Stimulated activated naive B cell treated with anti-CD40 and anti-IgM and Interleukin-4, amounts not matched to agents 10 μg/mL and 1 μg/mL and 100 μg/mL, for 72 hours (primary cell): ENCODE measurements at regions not wholly inside any gene's neighbourhood (a gene's known extent, or its start where the extent isn't known, plus 50 kb on each side); places are given as distances from the start of the nearest gene placed in this dataset.
"Not testable (repeated sequence)": the region's sequence is repeated elsewhere in the genome, so short reads cannot be mapped to it uniquely, and the experiment has no call there.

Experiments used
- ATAC-seq, 2 donors: fragments of 150-1000 bp; cut with Tn5 transposase; replicated peaks; 2 replicates each; pipeline ENCODE4 v1.10.0; 2021; ENCODE audit warnings: moderate library complexity in 1 of 2
- DNase-seq: peaks from one replicate; pipeline ENCODE4 v3.0.0; 2021
- H3K27ac Mint-ChIP-seq: one replicate; pipeline ENCODE4 v1.8.0; 2022; ENCODE audit warnings: mild to moderate bottlenecking, mixed read lengths
- H3K27me3 Mint-ChIP-seq, 2 donors: one replicate each; pipeline ENCODE4 v1.8.0; 2022; ENCODE audit warnings: mixed read lengths in 2 of 2
- H3K36me3 Mint-ChIP-seq, 2 donors: one replicate each; pipeline ENCODE4 v1.8.0; 2022; ENCODE audit warnings: mixed read lengths in 2 of 2, mild to moderate bottlenecking in 1 of 2
- H3K4me1 Mint-ChIP-seq, 2 donors: one replicate each; pipeline ENCODE4 v1.8.0; 2022; ENCODE audit warnings: mixed read lengths in 2 of 2, mild to moderate bottlenecking in 1 of 2
- H3K4me3 Mint-ChIP-seq, 2 donors: one replicate each; pipeline ENCODE4 v1.8.0; 2022; ENCODE audit warnings: mild to moderate bottlenecking in 2 of 2, mixed read lengths in 2 of 2, moderate library complexity in 1 of 2
- H3K9me3 Mint-ChIP-seq, 2 donors: one replicate each; pipeline ENCODE4 v1.8.0; 2022; ENCODE audit warnings: mixed read lengths in 2 of 2, mild to moderate bottlenecking in 1 of 2

- H3K9me3 Mint-ChIP-seq, result no peaks in the 10 kb centered on the region
These were observed 498.9 kb downstream of the RERGL start for GRCh38 chr12:17591005-17591681.

GRCh38 chr12:17588968-17589367 is 501.0 kb downstream of the RERGL start:
- Mint-ChIP-seq H3K27me3 (no peaks in the 10 kb centered on the region), H3K9me3 (no peaks in the 10 kb centered on the region), H3K4me1 (no peaks in the 10 kb centered on the region), H3K4me3 (no peak overlapping the region), H3K36me3 (no peaks in the 10 kb centered on the region), H3K27ac (no peak overlapping the region)
- DNase-seq (no peak), ATAC-seq (no peak)

More at GRCh38 chr12:17591005-17591681, 498.9 kb downstream of the RERGL start:
- ATAC-seq (no peak), DNase-seq (no peak)
- H3K36me3 Mint-ChIP-seq, result no peaks in the 10 kb centered on the region
- H3K4me3 Mint-ChIP-seq, result no peak overlapping the region
- no peaks in the 10 kb centered on the region for H3K27me3 Mint-ChIP-seq
- H3K27ac Mint-ChIP-seq, result no peak overlapping the region
- H3K4me1 Mint-ChIP-seq, result no peaks in the 10 kb centered on the region

- H3K27ac Mint-ChIP-seq, result no peak overlapping the region
- H3K36me3 Mint-ChIP-seq, result no peaks in the 10 kb centered on the region
These were observed 510.6 kb downstream of the RERGL start for GRCh38 chr12:17579205-17580026.

GRCh38 chr12:17577405-17577804 is 512.6 kb downstream of the RERGL start:
- Mint-ChIP-seq H3K27me3 (no peaks in the 10 kb centered on the region), H3K36me3 (no peaks in the 10 kb centered on the region), H3K27ac (no peak overlapping the region), H3K4me3 (no peak overlapping the region), H3K9me3 (peaks cover 2 to 7% of the 10 kb centered on the region in 2 donors), H3K4me1 (no peaks in the 10 kb centered on the region)
- ATAC-seq, result no peak
- no peak for DNase-seq

More at GRCh38 chr12:17579205-17580026, 510.6 kb downstream of the RERGL start:
- Mint-ChIP-seq H3K4me1 (no peaks in the 10 kb centered on the region), H3K9me3 (peaks cover 2 to 7% of the 10 kb centered on the region in 2 donors), H3K27me3 (no peaks in the 10 kb centered on the region), H3K4me3 (no peak overlapping the region)
- DNase-seq (no peak), ATAC-seq (no peak)

GRCh38 chr12:17572250-17572649 is 517.7 kb downstream of the RERGL start:
- H3K4me1 Mint-ChIP-seq, result no peaks in the 10 kb centered on the region
- no peaks in the 10 kb centered on the region for H3K36me3 Mint-ChIP-seq
- H3K4me3 Mint-ChIP-seq, result no peak overlapping the region
- peaks cover 0 to under 1% of the 10 kb centered on the region in 2 donors for H3K9me3 Mint-ChIP-seq
- no peak for ATAC-seq
- DNase-seq, result no peak
- no peaks in the 10 kb centered on the region for H3K27me3 Mint-ChIP-seq
- no peak overlapping the region for H3K27ac Mint-ChIP-seq

GRCh38 chr12:17571047-17571446 is 518.9 kb downstream of the RERGL start:
- Mint-ChIP-seq H3K27ac (no peak overlapping the region), H3K4me3 (no peak overlapping the region), H3K9me3 (no peaks in the 10 kb centered on the region), H3K27me3 (no peaks in the 10 kb centered on the region), H3K36me3 (no peaks in the 10 kb centered on the region), H3K4me1 (no peaks in the 10 kb centered on the region)
- DNase-seq (no peak), ATAC-seq (no peak)

GRCh38 chr12:17564630-17565029 is 525.4 kb downstream of the RERGL start:
- peaks cover 11% of the 10 kb centered on the region in 2 donors for H3K9me3 Mint-ChIP-seq
- not testable (repeated sequence) for DNase-seq, ATAC-seq, H3K27me3 Mint-ChIP-seq, H3K4me3 Mint-ChIP-seq, H3K27ac Mint-ChIP-seq, H3K4me1 Mint-ChIP-seq, H3K36me3 Mint-ChIP-seq

GRCh38 chr12:17550011-17550410 is 540.0 kb downstream of the RERGL start:
- no peaks in the 10 kb centered on the region for H3K4me1 Mint-ChIP-seq
- ATAC-seq, result no peak
- no peaks in the 10 kb centered on the region for H3K27me3 Mint-ChIP-seq
- no peaks in the 10 kb centered on the region for H3K36me3 Mint-ChIP-seq
- no peak for DNase-seq
- H3K27ac Mint-ChIP-seq, result no peak overlapping the region
- H3K9me3 Mint-ChIP-seq, result peaks cover 9 to 10% of the 10 kb centered on the region in 2 donors
- H3K4me3 Mint-ChIP-seq, result no peak overlapping the region

- DNase-seq, result no peak
- H3K27ac Mint-ChIP-seq, result no peak overlapping the region
- no peak overlapping the region for H3K4me3 Mint-ChIP-seq
- H3K36me3 Mint-ChIP-seq, result no peaks in the 10 kb centered on the region
- no peak for ATAC-seq
- H3K4me1 Mint-ChIP-seq, result no peaks in the 10 kb centered on the region
- peaks cover 3 to 10% of the 10 kb centered on the region in 2 donors for H3K9me3 Mint-ChIP-seq
- no peaks in the 10 kb centered on the region for H3K27me3 Mint-ChIP-seq
These were observed 549.1 kb downstream of the RERGL start for GRCh38 chr12:17540921-17541320.

GRCh38 chr12:17528394-17528793 is 561.6 kb downstream of the RERGL start:
- no peaks in the 10 kb centered on the region for H3K4me1 Mint-ChIP-seq
- no peak overlapping the region for H3K27ac Mint-ChIP-seq

GRCh38 chr12:17527021-17527420 is 563.0 kb downstream of the RERGL start:
- peaks cover 0 to 2% of the 10 kb centered on the region in 2 donors for H3K9me3 Mint-ChIP-seq
- no peaks in the 10 kb centered on the region for H3K27me3 Mint-ChIP-seq
- no peak overlapping the region for H3K4me3 Mint-ChIP-seq
- no peaks in the 10 kb centered on the region for H3K4me1 Mint-ChIP-seq
- H3K36me3 Mint-ChIP-seq, result no peaks in the 10 kb centered on the region
- ATAC-seq (no peak), DNase-seq (no peak)
- H3K27ac Mint-ChIP-seq, result no peak overlapping the region

More at GRCh38 chr12:17528394-17528793, 561.6 kb downstream of the RERGL start:
- Mint-ChIP-seq H3K27me3 (no peaks in the 10 kb centered on the region), H3K36me3 (no peaks in the 10 kb centered on the region), H3K9me3 (peaks cover 0 to 3% of the 10 kb centered on the region in 2 donors), H3K4me3 (no peak overlapping the region)
- ATAC-seq (no peak), DNase-seq (no peak)

GRCh38 chr12:17511369-17511768 is 578.6 kb downstream of the RERGL start:
- Mint-ChIP-seq H3K36me3 (no peaks in the 10 kb centered on the region), H3K27ac (no peak overlapping the region), H3K4me1 (no peaks in the 10 kb centered on the region), H3K9me3 (peaks cover 0 to 3% of the 10 kb centered on the region in 2 donors), H3K27me3 (no peaks in the 10 kb centered on the region), H3K4me3 (no peak overlapping the region)
- ATAC-seq (no peak), DNase-seq (no peak)

GRCh38 chr12:17507336-17507735 is 582.7 kb downstream of the RERGL start:
- DNase-seq (no peak), ATAC-seq (no peak)
- H3K27me3 Mint-ChIP-seq, result no peaks in the 10 kb centered on the region
- no peaks in the 10 kb centered on the region for H3K9me3 Mint-ChIP-seq
- H3K27ac Mint-ChIP-seq, result no peak overlapping the region
- H3K36me3 Mint-ChIP-seq, result no peaks in the 10 kb centered on the region
- no peak overlapping the region for H3K4me3 Mint-ChIP-seq
- no peaks in the 10 kb centered on the region for H3K4me1 Mint-ChIP-seq

- Mint-ChIP-seq H3K27ac (no peak overlapping the region), H3K36me3 (no peaks in the 10 kb centered on the region), H3K9me3 (no peaks in the 10 kb centered on the region), H3K27me3 (no peaks in the 10 kb centered on the region), H3K4me1 (no peaks in the 10 kb centered on the region), H3K4me3 (no peak overlapping the region)
- ATAC-seq (no peak), DNase-seq (no peak)
These were observed 586.3 kb downstream of the RERGL start for GRCh38 chr12:17503742-17504141.

- ATAC-seq, result no peak
These were observed 600.5 kb downstream of the RERGL start for GRCh38 chr12:17489452-17489851.

More at GRCh38 chr12:17489452-17489851, 600.5 kb downstream of the RERGL start:
- H3K27ac Mint-ChIP-seq, result no peak overlapping the region
- H3K4me1 Mint-ChIP-seq, result no peaks in the 10 kb centered on the region
- no peaks in the 10 kb centered on the region for H3K27me3 Mint-ChIP-seq
- no peak for DNase-seq
- H3K4me3 Mint-ChIP-seq, result no peak overlapping the region
- H3K36me3 Mint-ChIP-seq, result no peaks in the 10 kb centered on the region
- H3K9me3 Mint-ChIP-seq, result no peaks in the 10 kb centered on the region
